Suprapubic skin (tissue), 4 donors: ENCODE measurements at regions not wholly inside any gene's neighbourhood (a gene's known extent, or its start where the extent isn't known, plus 50 kb on each side); places are given as distances from the start of the nearest gene placed in this dataset.

ENCODE experiments used
- DNase-seq, 2 donors: peaks; one replicate each; pipeline ENCODE4 v3.0.0-alpha.2; 2019; ENCODE audit warnings: low spot score in 2 of 2
- H3K27ac ChIP-seq: fragments of 200-600 bp; sonication (generic); one replicate; pipeline ENCODE4 v1.5.1; 2019
- H3K27me3 ChIP-seq: fragments of 200-600 bp; sonication (generic); one replicate; pipeline ENCODE4 v1.5.1; 2019
- H3K36me3 ChIP-seq: fragments of 200-600 bp; sonication (generic); one replicate; pipeline ENCODE4 v1.5.1; 2019
- H3K4me1 ChIP-seq: fragments of 200-600 bp; sonication (generic); one replicate; pipeline ENCODE4 v1.5.1; 2019
- H3K4me3 ChIP-seq: fragments of 200-600 bp; sonication (generic); one replicate; pipeline ENCODE4 v1.5.1; 2019; ENCODE audit warnings: mild to moderate bottlenecking
- H3K9me3 ChIP-seq: fragments of 200-600 bp; sonication (generic); one replicate; pipeline ENCODE4 v1.5.1; 2019
- EP300 ChIP-seq: sonication (generic); formaldehyde crosslinking; IDR thresholded peaks from one replicate; pipeline ENCODE4 v1.6.1; 2017; ENCODE audit warnings: antibody characterized with exemption
- POLR2A ChIP-seq, 2 donors: fragments of 450-650 bp; IDR thresholded peaks; one replicate each; pipeline ENCODE4 v1.6.1; 2017; ENCODE audit warnings: antibody characterized with exemption in 2 of 2, mild to moderate bottlenecking in 2 of 2, moderate library complexity in 2 of 2
- POLR2AphosphoS5 ChIP-seq, 3 donors: sonication (generic); formaldehyde crosslinking; IDR thresholded peaks; one replicate each; pipeline ENCODE4 v1.6.1; 2017; ENCODE audit warnings: antibody characterized with exemption in 3 of 3
- WGBS: methylation state at CpG from one replicate; pipeline ENCODE4 v1.1.5; 2018; 5-methylcytosine and 5-hydroxymethylcytosine counted together
- TF ChIP-seq, protein P1 (sequence below), 2 donors: fragments of 200-600 bp in 1 of 2; fragments of 450-650 bp in 1 of 2; sonication (generic) in 1 of 2; IDR thresholded peaks; one replicate each; pipeline ENCODE4 v1.5.1; 2016 to 2019; ENCODE audit warnings: antibody characterized with exemption in 2 of 2, mild to moderate bottlenecking in 1 of 2, moderate library complexity in 1 of 2

DNA sequence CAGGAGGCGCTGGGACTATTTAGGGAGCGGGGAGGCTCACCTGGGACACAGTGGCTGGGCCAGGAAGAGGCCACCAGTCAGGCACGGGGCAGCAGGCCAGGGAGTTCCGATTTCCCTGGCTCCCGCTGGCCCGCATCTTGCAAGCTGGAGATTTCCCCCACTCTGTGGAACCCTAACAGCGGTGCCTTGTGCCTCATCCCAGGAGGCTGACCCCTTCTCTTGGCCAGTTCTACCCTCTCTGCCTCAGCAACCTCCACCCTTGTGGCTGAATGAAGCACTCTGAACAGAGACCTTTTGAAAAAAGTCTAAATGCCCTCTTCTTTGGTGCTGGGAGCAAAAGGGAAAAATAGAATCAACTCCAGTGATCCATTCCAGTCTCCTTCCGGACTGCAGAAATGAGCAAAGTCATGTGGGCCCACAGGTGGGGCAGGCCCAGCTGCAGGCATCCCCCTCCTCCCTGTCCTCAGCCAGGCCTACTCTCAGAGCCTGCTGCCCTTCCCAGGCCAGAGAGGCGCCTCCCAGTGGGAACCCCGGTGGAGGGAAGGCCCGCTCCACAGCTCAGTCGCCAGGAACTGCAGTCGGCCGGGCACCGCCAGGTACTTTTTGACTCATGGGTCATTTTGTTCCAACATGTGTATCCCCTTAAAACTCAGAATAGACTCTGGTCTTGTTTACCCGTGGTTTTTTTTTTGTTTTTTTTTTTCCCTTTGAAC lies 155.5 kb downstream of the ZNF248 start:
- H3K27ac ChIP-seq, result no peak overlapping the region
- H3K4me3 ChIP-seq, result no peak overlapping the region
- H3K9me3 ChIP-seq, result no peaks in the 10 kb centered on the region
- DNase-seq, result no peak
- H3K27me3 ChIP-seq, result no peaks in the 10 kb centered on the region
- WGBS, result 88% methylated on average over 16 of the region's 16 CpGs
- H3K36me3 ChIP-seq, result no peaks in the 10 kb centered on the region
- H3K4me1 ChIP-seq, result no peaks in the 10 kb centered on the region
- no peak for TF ChIP-seq POLR2A (IDR thresholded peaks at IDR 0.05)
- no peak for TF ChIP-seq POLR2AphosphoS5 (IDR thresholded peaks at IDR 0.05)
- TF ChIP-seq, protein P1, sequence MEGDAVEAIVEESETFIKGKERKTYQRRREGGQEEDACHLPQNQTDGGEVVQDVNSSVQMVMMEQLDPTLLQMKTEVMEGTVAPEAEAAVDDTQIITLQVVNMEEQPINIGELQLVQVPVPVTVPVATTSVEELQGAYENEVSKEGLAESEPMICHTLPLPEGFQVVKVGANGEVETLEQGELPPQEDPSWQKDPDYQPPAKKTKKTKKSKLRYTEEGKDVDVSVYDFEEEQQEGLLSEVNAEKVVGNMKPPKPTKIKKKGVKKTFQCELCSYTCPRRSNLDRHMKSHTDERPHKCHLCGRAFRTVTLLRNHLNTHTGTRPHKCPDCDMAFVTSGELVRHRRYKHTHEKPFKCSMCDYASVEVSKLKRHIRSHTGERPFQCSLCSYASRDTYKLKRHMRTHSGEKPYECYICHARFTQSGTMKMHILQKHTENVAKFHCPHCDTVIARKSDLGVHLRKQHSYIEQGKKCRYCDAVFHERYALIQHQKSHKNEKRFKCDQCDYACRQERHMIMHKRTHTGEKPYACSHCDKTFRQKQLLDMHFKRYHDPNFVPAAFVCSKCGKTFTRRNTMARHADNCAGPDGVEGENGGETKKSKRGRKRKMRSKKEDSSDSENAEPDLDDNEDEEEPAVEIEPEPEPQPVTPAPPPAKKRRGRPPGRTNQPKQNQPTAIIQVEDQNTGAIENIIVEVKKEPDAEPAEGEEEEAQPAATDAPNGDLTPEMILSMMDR (IDR thresholded peaks at IDR 0.05), result no peak
- TF ChIP-seq EP300, result no peak

DNA sequence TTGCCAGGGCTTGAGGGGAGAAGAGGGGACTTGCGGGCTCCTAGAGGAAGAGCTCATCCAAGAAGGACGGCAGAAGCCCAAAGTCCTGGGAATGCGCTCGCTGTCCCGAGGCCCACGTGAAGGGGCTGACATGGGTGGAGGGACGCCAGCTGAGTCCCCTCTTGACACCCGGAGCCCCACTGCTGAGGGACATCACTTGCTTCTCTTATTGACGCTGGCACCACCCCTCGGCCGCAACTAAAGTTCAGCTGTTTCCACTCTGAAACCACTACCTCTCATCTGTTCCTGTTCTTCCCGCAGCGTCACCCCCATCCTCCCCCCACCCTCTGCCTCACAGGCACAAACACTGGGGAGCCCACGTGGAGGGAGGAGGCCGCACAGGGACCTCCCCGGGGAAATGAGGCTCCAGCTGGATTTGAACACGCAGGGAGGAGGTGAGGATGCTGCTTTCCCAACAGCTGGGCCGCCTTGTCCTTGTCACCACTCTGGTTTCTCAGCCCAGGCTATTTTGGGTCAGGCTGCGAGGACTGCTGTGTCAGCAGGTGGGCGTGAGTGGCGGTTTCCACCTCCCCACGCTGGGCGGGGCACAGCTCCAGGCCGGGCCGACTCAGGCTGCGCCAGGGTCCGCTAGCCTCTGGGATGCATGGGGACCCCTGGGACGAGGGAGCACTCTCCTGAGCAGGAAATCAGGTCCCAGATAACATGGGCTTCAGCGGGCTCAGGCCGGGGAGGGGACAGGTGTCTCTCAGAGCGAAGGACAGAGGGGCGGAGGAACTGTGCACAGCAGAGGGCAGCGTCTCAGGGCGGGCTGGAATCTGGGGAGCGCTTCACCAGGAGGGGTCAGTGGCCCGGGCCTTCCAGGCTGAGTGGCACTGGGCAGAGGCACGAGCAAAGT lies 156.3 kb downstream of the ZNF248 start:
- H3K4me3 ChIP-seq, result no peak overlapping the region
- WGBS, result 89% methylated on average over 33 of the region's 37 CpGs
- no peaks in the 10 kb centered on the region for H3K4me1 ChIP-seq
- no peak overlapping the region for H3K27ac ChIP-seq
- no peaks in the 10 kb centered on the region for H3K36me3 ChIP-seq
- DNase-seq, result peak; percentile 56 to 73
- no peaks in the 10 kb centered on the region for H3K27me3 ChIP-seq
- TF ChIP-seq EP300 (no peak), POLR2A (IDR thresholded peaks at IDR 0.05) (no peak), POLR2AphosphoS5 (IDR thresholded peaks at IDR 0.05) (no peak)
- TF ChIP-seq, protein P1 (IDR thresholded peaks at IDR 0.05), result no peak
- H3K9me3 ChIP-seq, result no peaks in the 10 kb centered on the region

DNA sequence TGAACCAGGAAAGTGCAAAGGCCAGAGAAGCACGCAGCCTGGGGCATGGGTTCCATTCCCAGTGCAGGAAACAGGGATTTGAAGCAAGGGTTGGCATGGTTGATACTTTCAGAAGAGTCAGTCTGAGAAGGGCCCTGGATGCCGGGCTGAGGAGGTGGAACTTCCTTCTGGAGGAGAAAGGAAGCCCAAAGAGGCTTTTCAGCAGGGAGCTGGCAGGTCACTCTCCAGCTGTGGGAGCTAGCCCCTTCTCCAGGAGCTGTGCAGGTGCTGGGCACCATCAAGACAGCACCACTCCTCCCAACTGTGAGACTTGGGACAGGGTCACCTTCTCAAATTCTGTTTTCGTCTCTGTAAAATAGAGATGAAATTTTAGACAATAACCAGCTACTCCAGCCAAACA lies 169.8 kb downstream of the ZNF248 start:
- WGBS, result 78% methylated on average over 3 of the region's 3 CpGs
- H3K9me3 ChIP-seq, result peaks cover 7% of the 10 kb centered on the region
- H3K27me3 ChIP-seq, result no peaks in the 10 kb centered on the region
- TF ChIP-seq POLR2AphosphoS5 (IDR thresholded peaks at IDR 0.05) (no peak), EP300 (no peak), POLR2A (IDR thresholded peaks at IDR 0.05) (no peak)
- TF ChIP-seq, protein P1 (IDR thresholded peaks at IDR 0.05), result no peak
- H3K36me3 ChIP-seq, result no peaks in the 10 kb centered on the region
- H3K27ac ChIP-seq, result no peak overlapping the region
- no peaks in the 10 kb centered on the region for H3K4me1 ChIP-seq
- DNase-seq, result no peak
- no peak overlapping the region for H3K4me3 ChIP-seq

DNA sequence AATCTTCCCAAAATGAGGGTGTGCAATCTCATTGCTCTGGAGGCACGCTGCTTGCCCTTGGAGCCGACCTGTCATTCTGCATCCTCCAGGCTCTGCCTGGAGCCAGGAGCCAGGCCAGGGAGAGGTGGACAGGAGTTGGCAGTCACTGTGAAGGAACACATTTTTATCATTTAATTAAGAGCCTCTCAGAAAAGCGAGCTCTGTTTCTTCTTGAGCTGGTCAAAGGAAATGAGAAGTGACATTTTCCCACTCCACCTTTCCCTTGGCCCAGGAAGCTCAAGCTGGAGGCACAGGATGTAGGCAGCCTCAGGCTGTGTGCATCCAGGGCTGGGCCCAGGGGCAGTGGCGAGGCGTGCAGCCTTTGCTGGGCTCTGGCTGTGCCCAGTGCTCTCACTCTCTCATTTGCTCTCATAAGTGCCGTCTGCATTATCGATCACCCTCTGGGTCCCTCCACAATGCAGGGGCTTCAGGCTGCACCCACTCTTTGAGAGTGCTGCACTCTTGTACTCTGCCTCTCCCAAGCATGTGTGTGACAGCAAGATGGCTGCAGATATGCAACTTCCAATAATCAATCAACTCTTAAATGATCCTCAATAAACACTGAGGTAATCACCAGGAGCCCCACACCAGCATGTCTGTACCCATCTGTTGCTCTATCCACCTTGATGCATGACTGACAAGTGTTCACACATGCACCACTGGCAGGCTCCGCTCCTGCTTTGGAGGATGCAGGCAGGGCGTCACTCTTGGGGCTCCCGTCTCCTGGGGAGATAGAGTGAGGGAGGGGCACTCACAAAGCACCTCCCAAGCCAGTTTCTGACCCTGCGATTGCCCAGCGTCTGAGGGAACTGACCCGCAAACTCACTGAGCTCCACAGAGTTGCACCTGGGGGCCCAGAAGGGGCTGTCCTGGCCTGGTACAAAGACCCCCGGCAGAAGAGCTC lies 171.4 kb downstream of the ZNF248 start:
- H3K27me3 ChIP-seq, result no peaks in the 10 kb centered on the region
- peaks cover 17% of the 10 kb centered on the region for H3K9me3 ChIP-seq
- no peak overlapping the region for H3K27ac ChIP-seq
- no peak overlapping the region for H3K4me3 ChIP-seq
- no peak for DNase-seq
- no peaks in the 10 kb centered on the region for H3K4me1 ChIP-seq
- TF ChIP-seq, protein P1 (IDR thresholded peaks at IDR 0.05), result no peak
- no peak for TF ChIP-seq EP300
- no peak for TF ChIP-seq POLR2A (IDR thresholded peaks at IDR 0.05)
- no peak for TF ChIP-seq POLR2AphosphoS5 (IDR thresholded peaks at IDR 0.05)
- WGBS, result 82% methylated on average over 13 of the region's 14 CpGs
- H3K36me3 ChIP-seq, result no peaks in the 10 kb centered on the region
